Lower leg skin (tissue), 3 donors: ENCODE measurements at regions not wholly inside any gene's neighbourhood (a gene's known extent, or its start where the extent isn't known, plus 50 kb on each side); places are given as distances from the start of the nearest gene placed in this dataset.

Source experiments
- POLR2A ChIP-seq, 2 donors: fragments of 450-650 bp; IDR thresholded peaks; one replicate each; pipeline ENCODE4 v1.6.1; 2016 to 2017; ENCODE audit warnings: antibody characterized with exemption in 2 of 2, mild to moderate bottlenecking in 1 of 2, moderate library complexity in 1 of 2
- TF ChIP-seq, protein P1 (sequence below), 3 donors: fragments of 450-650 bp; IDR thresholded peaks; one replicate each; pipeline ENCODE4 v1.5.1; 2016; ENCODE audit warnings: antibody characterized with exemption in 3 of 3, mild to moderate bottlenecking in 3 of 3, moderate library complexity in 2 of 3

DNA sequence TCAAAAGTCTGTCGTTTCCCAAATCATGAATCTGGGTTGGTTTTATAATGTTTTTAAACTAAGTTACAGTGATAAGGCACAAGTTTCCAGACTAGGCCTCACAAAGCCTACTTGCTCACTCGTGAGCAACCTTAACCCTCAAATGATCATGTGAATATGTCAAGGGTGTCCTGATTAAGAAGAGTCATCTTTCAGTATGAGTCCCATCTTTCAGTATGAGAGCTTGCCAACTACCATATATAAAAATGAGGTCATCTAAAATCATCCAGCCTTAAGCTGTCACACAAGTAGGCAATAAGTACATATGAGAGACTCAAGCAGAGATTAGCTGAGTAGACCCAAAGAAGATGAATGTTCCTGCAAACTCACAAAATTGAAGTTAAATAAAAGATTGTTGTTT lies 668.4 kb upstream of the FAM174A start:
- no peak for TF ChIP-seq POLR2A (IDR thresholded peaks at IDR 0.05)
- TF ChIP-seq, protein P1, sequence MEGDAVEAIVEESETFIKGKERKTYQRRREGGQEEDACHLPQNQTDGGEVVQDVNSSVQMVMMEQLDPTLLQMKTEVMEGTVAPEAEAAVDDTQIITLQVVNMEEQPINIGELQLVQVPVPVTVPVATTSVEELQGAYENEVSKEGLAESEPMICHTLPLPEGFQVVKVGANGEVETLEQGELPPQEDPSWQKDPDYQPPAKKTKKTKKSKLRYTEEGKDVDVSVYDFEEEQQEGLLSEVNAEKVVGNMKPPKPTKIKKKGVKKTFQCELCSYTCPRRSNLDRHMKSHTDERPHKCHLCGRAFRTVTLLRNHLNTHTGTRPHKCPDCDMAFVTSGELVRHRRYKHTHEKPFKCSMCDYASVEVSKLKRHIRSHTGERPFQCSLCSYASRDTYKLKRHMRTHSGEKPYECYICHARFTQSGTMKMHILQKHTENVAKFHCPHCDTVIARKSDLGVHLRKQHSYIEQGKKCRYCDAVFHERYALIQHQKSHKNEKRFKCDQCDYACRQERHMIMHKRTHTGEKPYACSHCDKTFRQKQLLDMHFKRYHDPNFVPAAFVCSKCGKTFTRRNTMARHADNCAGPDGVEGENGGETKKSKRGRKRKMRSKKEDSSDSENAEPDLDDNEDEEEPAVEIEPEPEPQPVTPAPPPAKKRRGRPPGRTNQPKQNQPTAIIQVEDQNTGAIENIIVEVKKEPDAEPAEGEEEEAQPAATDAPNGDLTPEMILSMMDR (IDR thresholded peaks at IDR 0.05), result no peak
